ENCODE measurements at regions not wholly inside any gene's neighbourhood (a gene's known extent, or its start where the extent isn't known, plus 50 kb on each side); places are given as distances from the start of the nearest gene placed in this dataset.

GRCh38 chr12:58148976-58149375, 207.6 kb downstream of the ATP23 start:
- ChIA-PET POLR2A (no interaction called here), CTCF (no interaction called here)
- no peaks in the 10 kb centered on the region for H3K36me3 Mint-ChIP-seq (ENCODE audit: low read depth)
- no peak for DNase-seq
- intact Hi-C loops (cut with DNase I, micrococcal nuclease): no loop called here
- H3K4me3 Mint-ChIP-seq: no peak overlapping the region
- no peaks in the 10 kb centered on the region for H3K4me1 Mint-ChIP-seq
- peaks cover 10% of the 10 kb centered on the region for H3K27me3 Mint-ChIP-seq
- no peak for ATAC-seq
- no peak overlapping the region for H3K27ac Mint-ChIP-seq
- peaks cover 1% of the 10 kb centered on the region for H3K9me3 Mint-ChIP-seq (ENCODE audit: low read depth)

DNA sequence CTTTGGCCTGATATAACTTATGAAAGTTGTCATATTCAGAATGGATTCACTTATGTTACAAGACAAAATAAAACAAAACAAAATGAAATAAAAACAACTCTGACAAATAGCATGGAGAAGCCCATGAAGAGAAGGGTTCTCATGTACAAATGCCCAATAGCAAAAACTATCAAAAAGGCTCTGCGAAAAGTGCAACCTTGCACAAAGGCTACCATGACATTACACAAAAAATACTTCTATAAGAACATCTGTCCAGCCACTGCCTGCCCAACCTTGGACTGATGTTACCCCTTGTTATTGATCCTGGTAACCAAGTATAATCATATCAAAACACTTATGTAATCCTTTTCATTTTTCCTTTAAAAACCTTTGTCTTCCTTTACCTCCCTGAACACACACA, 213.0 kb downstream of the ATP23 start:
- Mint-ChIP-seq H3K4me3 (no peak overlapping the region), H3K27ac (no peak overlapping the region), H3K9me3 (ENCODE audit: low read depth) (no peaks in the 10 kb centered on the region), H3K27me3 (peaks cover 2% of the 10 kb centered on the region), H3K36me3 (ENCODE audit: low read depth) (no peaks in the 10 kb centered on the region), H3K4me1 (no peaks in the 10 kb centered on the region)
- ChIA-PET CTCF (no interaction called here), POLR2A (no interaction called here)
- intact Hi-C loops (cut with DNase I, micrococcal nuclease): no loop called here
- no peak for ATAC-seq
- no peak for DNase-seq

DNA sequence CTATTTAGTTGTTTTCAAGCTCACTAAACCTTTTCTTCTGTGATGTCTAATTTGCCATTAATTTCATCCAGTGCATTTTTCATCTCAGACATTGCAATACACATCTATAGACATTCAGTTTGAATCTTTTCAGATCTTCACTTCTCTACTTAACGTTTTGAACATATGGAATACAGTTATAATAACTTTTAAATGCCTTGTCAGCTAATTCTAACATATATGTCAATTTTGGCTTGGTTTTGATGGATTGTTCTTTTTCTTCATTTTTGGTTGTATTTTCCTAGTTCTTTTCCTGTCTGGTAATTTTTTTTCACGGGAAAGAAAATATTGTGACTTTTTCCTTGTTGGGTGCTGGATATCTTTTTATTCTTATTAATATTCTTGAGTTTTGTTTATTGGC, 215.3 kb downstream of the ATP23 start:
- intact Hi-C loops (cut with DNase I, micrococcal nuclease): no loop called here
- ChIA-PET POLR2A (no interaction called here), CTCF (interaction anchor here (0.6 kb wide), 2 partner anchors 61 to 417 kb away, joined by 3 read pairs; no protein-coding TSS in a partner anchor)
- H3K4me3 Mint-ChIP-seq: no peak overlapping the region
- no peaks in the 10 kb centered on the region for H3K36me3 Mint-ChIP-seq (ENCODE audit: low read depth)
- ATAC-seq: no peak
- no peaks in the 10 kb centered on the region for H3K9me3 Mint-ChIP-seq (ENCODE audit: low read depth)
- H3K27ac Mint-ChIP-seq: no peak overlapping the region
- no peaks in the 10 kb centered on the region for H3K4me1 Mint-ChIP-seq
- no peak for DNase-seq
- H3K27me3 Mint-ChIP-seq: peaks cover 4% of the 10 kb centered on the region

GRCh38 chr12:58159941-58160340, 218.6 kb downstream of the ATP23 start:
- H3K4me1 Mint-ChIP-seq: no peaks in the 10 kb centered on the region
- H3K36me3 Mint-ChIP-seq (ENCODE audit: low read depth): no peaks in the 10 kb centered on the region
- H3K4me3 Mint-ChIP-seq: no peak overlapping the region
- POLR2A ChIA-PET: no interaction called here
- no peak for ATAC-seq
- intact Hi-C loops (cut with DNase I, micrococcal nuclease): no loop called here
- CTCF ChIA-PET: no interaction called here
- DNase-seq: no peak
- H3K27ac Mint-ChIP-seq: no peak overlapping the region
- no peaks in the 10 kb centered on the region for H3K9me3 Mint-ChIP-seq (ENCODE audit: low read depth)
- peaks cover 4% of the 10 kb centered on the region for H3K27me3 Mint-ChIP-seq

GRCh38 chr12:58161773-58162172, 220.4 kb downstream of the ATP23 start:
- no peaks in the 10 kb centered on the region for H3K9me3 Mint-ChIP-seq (ENCODE audit: low read depth)
- no peak overlapping the region for H3K4me3 Mint-ChIP-seq
- no peaks in the 10 kb centered on the region for H3K4me1 Mint-ChIP-seq
- DNase-seq: no peak
- intact Hi-C loops (cut with DNase I, micrococcal nuclease): no loop called here
- H3K36me3 Mint-ChIP-seq (ENCODE audit: low read depth): no peaks in the 10 kb centered on the region
- ChIA-PET CTCF (interaction anchor here (0.6 kb wide), 1 partner anchor 203 kb away, joined by 4 read pairs; no protein-coding TSS in a partner anchor), POLR2A (no interaction called here)
- H3K27me3 Mint-ChIP-seq: peaks cover 4% of the 10 kb centered on the region
- ATAC-seq: no peak
- no peak overlapping the region for H3K27ac Mint-ChIP-seq

GRCh38 chr12:58163021-58163420, 221.7 kb downstream of the ATP23 start:
- H3K27me3 Mint-ChIP-seq: peaks cover 4% of the 10 kb centered on the region
- ATAC-seq: no peak
- H3K4me3 Mint-ChIP-seq: no peak overlapping the region
- no peak overlapping the region for H3K27ac Mint-ChIP-seq
- H3K4me1 Mint-ChIP-seq: no peaks in the 10 kb centered on the region
- intact Hi-C loops (cut with DNase I, micrococcal nuclease): no loop called here
- no peak for DNase-seq
- ChIA-PET CTCF (no interaction called here), POLR2A (no interaction called here)
- no peaks in the 10 kb centered on the region for H3K9me3 Mint-ChIP-seq (ENCODE audit: low read depth)
- no peaks in the 10 kb centered on the region for H3K36me3 Mint-ChIP-seq (ENCODE audit: low read depth)

DNA sequence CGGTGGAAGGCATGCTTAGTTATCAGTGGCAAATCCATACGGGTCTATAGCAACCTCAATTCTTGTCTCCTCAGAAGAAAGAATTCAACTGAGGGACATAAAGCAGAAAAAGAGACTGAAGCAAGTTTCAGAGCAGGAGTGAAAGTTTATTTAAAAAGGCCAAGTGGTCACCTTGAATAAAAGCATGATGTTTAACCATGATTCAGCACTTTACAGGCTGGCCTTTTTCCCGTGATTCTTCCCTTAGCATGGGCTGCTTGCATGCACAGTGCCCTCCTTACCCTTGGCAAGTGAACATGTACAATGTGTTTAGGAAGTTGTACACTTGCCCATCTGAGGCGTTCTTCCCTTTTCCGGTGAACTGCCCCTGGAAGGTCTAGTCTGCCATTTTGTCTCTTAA, 225.3 kb downstream of the ATP23 start:
- CTCF ChIA-PET: no interaction called here
- Mint-ChIP-seq H3K9me3 (ENCODE audit: low read depth) (no peaks in the 10 kb centered on the region), H3K4me1 (no peaks in the 10 kb centered on the region), H3K4me3 (no peak overlapping the region), H3K36me3 (ENCODE audit: low read depth) (no peaks in the 10 kb centered on the region), H3K27me3 (peaks cover 2% of the 10 kb centered on the region), H3K27ac (no peak overlapping the region)
- intact Hi-C loops (cut with DNase I, micrococcal nuclease): no loop called here
- no peak for DNase-seq
- no peak for ATAC-seq
- POLR2A ChIA-PET: no interaction called here

GRCh38 chr12:58167622-58168021, 226.3 kb downstream of the ATP23 start:
- POLR2A ChIA-PET: no interaction called here
- intact Hi-C loops (cut with DNase I, micrococcal nuclease): no loop called here
- H3K4me1 Mint-ChIP-seq: no peaks in the 10 kb centered on the region

GRCh38 chr12:58169826-58170225, 228.5 kb downstream of the ATP23 start:
- Mint-ChIP-seq H3K27ac (no peak overlapping the region), H3K9me3 (ENCODE audit: low read depth) (no peaks in the 10 kb centered on the region), H3K4me3 (no peak overlapping the region), H3K4me1 (no peaks in the 10 kb centered on the region), H3K27me3 (no peaks in the 10 kb centered on the region), H3K36me3 (ENCODE audit: low read depth) (no peaks in the 10 kb centered on the region)
- ChIA-PET POLR2A (no interaction called here), CTCF (no interaction called here)
- no peak for DNase-seq
- intact Hi-C loops (cut with DNase I, micrococcal nuclease): no loop called here
- no peak for ATAC-seq

More at GRCh38 chr12:58167622-58168021, 226.3 kb downstream of the ATP23 start:
- DNase-seq (no peak), ATAC-seq (no peak)
- no peaks in the 10 kb centered on the region for H3K9me3 Mint-ChIP-seq (ENCODE audit: low read depth)
- no peak overlapping the region for H3K4me3 Mint-ChIP-seq
- H3K27ac Mint-ChIP-seq: no peak overlapping the region
- H3K36me3 Mint-ChIP-seq (ENCODE audit: low read depth): no peaks in the 10 kb centered on the region
- CTCF ChIA-PET: no interaction called here
- peaks cover 2% of the 10 kb centered on the region for H3K27me3 Mint-ChIP-seq

- ChIA-PET CTCF (no interaction called here), POLR2A (no interaction called here)
- no peaks in the 10 kb centered on the region for H3K9me3 Mint-ChIP-seq (ENCODE audit: low read depth)
- H3K27me3 Mint-ChIP-seq: peaks cover 6% of the 10 kb centered on the region
- H3K4me3 Mint-ChIP-seq: no peak overlapping the region
- H3K27ac Mint-ChIP-seq: no peak overlapping the region
- intact Hi-C loops (cut with DNase I, micrococcal nuclease): no loop called here
- ATAC-seq: no peak
- H3K36me3 Mint-ChIP-seq (ENCODE audit: low read depth): no peaks in the 10 kb centered on the region
- DNase-seq: no peak
- H3K4me1 Mint-ChIP-seq: no peaks in the 10 kb centered on the region
Measured at GRCh38 chr12:58171914-58172313, 230.5 kb downstream of the ATP23 start.

DNA sequence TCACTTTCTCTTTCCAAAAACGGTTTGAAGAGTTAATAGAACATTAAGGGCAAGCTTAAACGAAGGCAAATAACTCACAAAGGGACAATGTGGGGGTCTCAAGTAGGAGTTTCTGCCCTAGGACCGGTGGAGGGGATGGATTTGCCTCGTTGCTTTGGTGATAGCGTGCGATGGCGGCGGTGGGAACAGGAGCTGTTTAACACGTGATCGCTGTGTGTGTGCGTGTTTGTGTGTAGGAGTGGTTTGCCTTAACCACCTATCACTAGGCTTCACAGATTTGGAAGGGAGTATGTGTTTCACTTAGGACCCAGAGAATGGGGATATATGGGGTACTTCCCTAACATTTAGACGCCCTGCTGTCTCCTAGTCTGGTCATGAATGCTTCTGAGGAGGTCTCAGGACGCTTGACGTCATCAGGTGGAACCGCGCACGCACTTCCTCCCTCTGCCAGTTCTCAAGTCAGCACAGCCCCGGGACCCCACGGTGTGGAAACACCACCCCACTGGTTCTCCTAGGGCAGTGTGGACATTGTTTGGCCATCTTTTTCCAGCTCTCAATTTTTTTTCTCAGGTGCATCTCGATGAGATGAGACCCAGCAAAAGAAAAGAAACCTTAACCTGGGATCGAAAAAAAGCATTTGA, 231.2 kb downstream of the ATP23 start:
- H3K4me3 Mint-ChIP-seq: no peak overlapping the region
- ATAC-seq (no peak), DNase-seq (no peak)
- no peaks in the 10 kb centered on the region for H3K36me3 Mint-ChIP-seq (ENCODE audit: low read depth)
- no peak overlapping the region for H3K27ac Mint-ChIP-seq
- ChIA-PET CTCF (no interaction called here), POLR2A (no interaction called here)
- intact Hi-C loops (cut with DNase I, micrococcal nuclease): no loop called here
- no peaks in the 10 kb centered on the region for H3K4me1 Mint-ChIP-seq
- peaks cover 10% of the 10 kb centered on the region for H3K27me3 Mint-ChIP-seq
- H3K9me3 Mint-ChIP-seq (ENCODE audit: low read depth): no peaks in the 10 kb centered on the region

GRCh38 chr12:58174316-58174715, 232.9 kb downstream of the ATP23 start:
- intact Hi-C loops (cut with DNase I, micrococcal nuclease): no loop called here
- ChIA-PET POLR2A (no interaction called here), CTCF (no interaction called here)
- H3K9me3 Mint-ChIP-seq (ENCODE audit: low read depth): no peaks in the 10 kb centered on the region
- no peak for ATAC-seq
- H3K4me1 Mint-ChIP-seq: no peaks in the 10 kb centered on the region
- no peak overlapping the region for H3K27ac Mint-ChIP-seq
- H3K36me3 Mint-ChIP-seq (ENCODE audit: low read depth): no peaks in the 10 kb centered on the region
- H3K27me3 Mint-ChIP-seq: peaks cover 12% of the 10 kb centered on the region
- no peak for DNase-seq
- H3K4me3 Mint-ChIP-seq: no peak overlapping the region

Measured in activated CD4-positive, alpha-beta T cell treated with anti-CD3 and anti-CD28 coated beads for 36 hours (primary cell).